SK-N-SH (cell line): ENCODE measurements at regions not wholly inside any gene's neighbourhood (a gene's known extent, or its start where the extent isn't known, plus 50 kb on each side); places are given as distances from the start of the nearest gene placed in this dataset.

Experiments used
- CTCF ChIA-PET: fragments of 300-600, 350-600 bp; formaldehyde crosslinking; extraction: SDS; loops from one replicate; lab custom pipeline; 2021; lab: Yijun Ruan, JAX
- POLR2A ChIA-PET: fragments of 350-600 bp; sonication (Branson Sonifier 250); formaldehyde crosslinking; extraction: SDS; loops from one replicate; lab custom pipeline; 2020; ENCODE audit warnings: antibody characterized with exemption, inconsistent platforms; lab: Yijun Ruan, JAX
- DNase-seq: peaks from one replicate; pipeline ENCODE4 v3.0.0; 2012
- H2AFZ ChIP-seq: fragments of 200-600 bp; sonication (generic); 2 replicates; pipeline ENCODE4 v1.8.1; 2016; ENCODE audit warnings: antibody characterized with exemption, mild to moderate bottlenecking, low read depth
- H3F3A ChIP-seq: fragments of 200-600 bp; sonication (generic); replicated peaks from 2 replicates; pipeline ENCODE3; 2016; ENCODE audit warnings: antibody characterized with exemption, mild to moderate bottlenecking; ENCODE audit not compliant: insufficient read depth
- H3K27ac ChIP-seq, 2 experiments: fragments of 200-500 bp in 1 of 2; fragments of 200-600 bp in 1 of 2; sonication (Bioruptor generic) in 1 of 2; sonication (generic), shearing (Covaris generic) in 1 of 2; 2 replicates each; pipeline versions ENCODE4 v1.5.1 to v1.6.1; 2014 to 2016; ENCODE audit warnings: low read depth in 2 of 2, inconsistent platforms in 1 of 2, low read length in 1 of 2, mild to moderate bottlenecking in 1 of 2, mixed read lengths in 1 of 2
- H3K27me3 ChIP-seq: fragments of 200-600 bp; sonication (generic), shearing (Covaris generic); 2 replicates; pipeline ENCODE4 v1.6.1; 2016; ENCODE audit warnings: mixed run types; ENCODE audit not compliant: insufficient read depth
- H3K36me3 ChIP-seq, 2 experiments: fragments of 200-500 bp in 1 of 2; fragments of 200-600 bp in 1 of 2; sonication (Bioruptor generic) in 1 of 2; sonication (generic) in 1 of 2; replicated peaks in 1 of 2; 2 replicates each; pipeline versions ENCODE3 to v1.5.1; 2014 to 2016; ENCODE audit warnings: low read length in 1 of 2, mild to moderate bottlenecking in 1 of 2; ENCODE audit not compliant: insufficient read depth in 2 of 2, control insufficient read depth in 1 of 2
- H3K4me1 ChIP-seq, 2 experiments: fragments of 200-500 bp in 1 of 2; fragments of 200-600 bp in 1 of 2; sonication (Bioruptor generic) in 1 of 2; sonication (generic), shearing (Covaris generic) in 1 of 2; 2 replicates each; pipeline versions ENCODE4 v1.5.1 to v1.6.1; 2014 to 2016; ENCODE audit warnings: low read depth in 1 of 2, low read length in 1 of 2, mixed run types in 1 of 2; ENCODE audit not compliant: insufficient read depth in 2 of 2, control insufficient read depth in 1 of 2
- H3K4me2 ChIP-seq: fragments of 200-600 bp; sonication (generic), shearing (Covaris generic); 2 replicates; pipeline ENCODE4 v1.6.1; 2017; ENCODE audit warnings: mixed run types
- H3K4me3 ChIP-seq, 2 experiments: fragments of 200-500 bp in 1 of 2; fragments of 200-600 bp in 1 of 2; sonication (Bioruptor generic) in 1 of 2; sonication (generic), shearing (Covaris generic) in 1 of 2; 2 replicates each; pipeline versions ENCODE4 v1.5.1 to v1.8.1; 2014 to 2016; ENCODE audit warnings: low read depth in 2 of 2, inconsistent platforms in 1 of 2, low read length in 1 of 2, mild to moderate bottlenecking in 1 of 2, mixed read lengths in 1 of 2, moderate library complexity in 1 of 2
- H3K79me2 ChIP-seq: fragments of 200-600 bp; sonication (generic); 2 replicates; pipeline ENCODE4 v1.8.1; 2017; ENCODE audit warnings: mild to moderate bottlenecking; ENCODE audit not compliant: insufficient read depth
- H3K9ac ChIP-seq: fragments of 200-600 bp; sonication (generic); 2 replicates; pipeline ENCODE4 v1.6.1; 2017; ENCODE audit warnings: mixed run types
- H3K9me2 ChIP-seq: fragments of 200-600 bp; sonication (generic); 2 replicates; pipeline ENCODE4 v1.6.1; 2017; ENCODE audit warnings: mixed run types
- H3K9me3 ChIP-seq: fragments of 200-600 bp; sonication (generic); 2 replicates; pipeline ENCODE4 v1.6.1; 2017; ENCODE audit warnings: mixed run types, mild to moderate bottlenecking, moderate library complexity
- H4K20me1 ChIP-seq: fragments of 200-600 bp; sonication (generic); 2 replicates; pipeline ENCODE4 v1.6.1; 2017; ENCODE audit warnings: mild to moderate bottlenecking, mixed run types; ENCODE audit not compliant: insufficient read depth
- EZH2phosphoT487 ChIP-seq: fragments of 200-600 bp; sonication (generic); IDR thresholded peaks from 2 replicates; pipeline ENCODE4 v1.6.1; 2017; ENCODE audit warnings: low read depth, mixed run types, mild to moderate bottlenecking, antibody characterized with exemption, moderate library complexity, borderline replicate concordance
- FOXM1 ChIP-seq: IDR thresholded peaks from 2 replicates; pipeline ENCODE4 v1.4.0; 2012; ENCODE audit warnings: low read depth, mild to moderate bottlenecking
- GABPA ChIP-seq: IDR thresholded peaks from 2 replicates; pipeline ENCODE4 v1.4.0; 2012; ENCODE audit warnings: low read depth, mild to moderate bottlenecking
- GATA2 ChIP-seq: sonication (generic); formaldehyde crosslinking; IDR thresholded peaks from 2 replicates; pipeline ENCODE4 v1.5.0; 2020; ENCODE audit warnings: mild to moderate bottlenecking, missing genetic modification reagents
- MXI1 ChIP-seq: IDR thresholded peaks from 2 replicates; pipeline ENCODE4 v1.6.1; 2012; ENCODE audit warnings: mild to moderate bottlenecking, low read depth, low read length, improper control_type of control experiment
- NRF1 ChIP-seq: IDR thresholded peaks from 2 replicates; pipeline ENCODE4 v1.6.1; 2012; ENCODE audit warnings: low read depth, mild to moderate bottlenecking, low read length
- POLR2AphosphoS5 ChIP-seq: IDR thresholded peaks from 2 replicates; pipeline ENCODE4 v1.6.1; 2012; ENCODE audit warnings: low read depth, low read length
- RAD21 ChIP-seq: IDR thresholded peaks from 2 replicates; pipeline ENCODE4 v1.6.1; 2012; ENCODE audit warnings: mild to moderate bottlenecking, low read length
- RCOR1 ChIP-seq: fragments of 150-350 bp; IDR thresholded peaks from 2 replicates; pipeline ENCODE4 v1.6.1; 2017; ENCODE audit warnings: antibody characterized with exemption, low read length
- SIN3A ChIP-seq: IDR thresholded peaks from 2 replicates; pipeline ENCODE4 v1.6.1; 2012; ENCODE audit warnings: low read depth, mild to moderate bottlenecking, low read length, moderate library complexity, borderline replicate concordance
- SMC3 ChIP-seq: IDR thresholded peaks from 2 replicates; pipeline ENCODE4 v1.6.1; 2012; ENCODE audit warnings: low read depth, low read length, improper control_type of control experiment
- TCF12 ChIP-seq: IDR thresholded peaks from 2 replicates; pipeline ENCODE4 v1.4.0; 2012
- TEAD4 ChIP-seq: IDR thresholded peaks from 2 replicates; pipeline ENCODE4 v1.4.0; 2012; ENCODE audit warnings: mild to moderate bottlenecking, borderline replicate concordance; ENCODE audit not compliant: insufficient read depth
- YY1 ChIP-seq: IDR thresholded peaks from 2 replicates; pipeline ENCODE4 v1.4.0; 2012; ENCODE audit warnings: low read depth, mild to moderate bottlenecking
- WGBS: methylation state at CpG from one replicate; pipeline ENCODE4 v1.1.6; 2017; ENCODE audit warnings: low lambda C conversion rate; 5-methylcytosine and 5-hydroxymethylcytosine counted together
- TF ChIP-seq, protein P1 (sequence below): fragments of 200-600 bp; sonication (generic); IDR thresholded peaks from 2 replicates; pipeline ENCODE4 v1.6.1; 2017; ENCODE audit warnings: antibody characterized with exemption, mild to moderate bottlenecking, moderate library complexity
- TF ChIP-seq, protein P2 (sequence below): fragments of 150-350 bp; IDR thresholded peaks from 2 replicates; pipeline ENCODE4 v1.6.1; 2016; ENCODE audit warnings: mild to moderate bottlenecking, low read depth, low read length
- TF ChIP-seq, protein P3 (sequence below): IDR thresholded peaks from 2 replicates; pipeline ENCODE4 v1.4.0; 2012; ENCODE audit warnings: low read depth
- TF ChIP-seq, protein P4 (sequence below): IDR thresholded peaks from 2 replicates; pipeline ENCODE4 v1.4.0; 2012; ENCODE audit warnings: low read depth, borderline replicate concordance
- TF ChIP-seq, protein P5 (sequence below): IDR thresholded peaks from 2 replicates; pipeline ENCODE4; 2012

DNA sequence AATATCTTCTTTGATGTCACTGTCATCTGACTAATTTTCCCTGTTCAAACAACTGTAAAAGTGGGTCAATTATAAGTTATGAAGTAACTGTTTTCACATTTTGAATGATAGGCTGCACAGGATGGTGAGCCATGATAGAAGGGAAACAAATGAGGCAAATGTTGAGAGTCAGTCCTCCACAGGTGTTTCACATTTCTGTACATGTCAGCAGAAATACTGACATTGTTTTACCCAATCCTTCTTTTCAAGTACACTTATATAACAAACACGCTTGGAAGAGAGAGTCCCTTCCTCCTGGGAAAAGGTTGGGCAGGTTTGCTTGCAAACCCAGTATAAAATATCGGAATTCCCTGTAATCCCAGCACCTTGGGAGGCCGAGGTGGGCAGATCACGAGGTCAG is 1251.5 kb downstream of the SLC16A7 start:
- CTCF ChIA-PET: no interaction called here
- POLR2A ChIA-PET: no interaction called here

More for the DNA sequence above, 1251.5 kb downstream of the SLC16A7 start:
- Histone ChIP-seq H3K36me3 (no peaks in the 10 kb centered on the region), H3K4me2 (no peak overlapping the region), H2AFZ (no peak overlapping the region), H3K4me3 (no peak overlapping the region), H3K9me2 (no peaks in the 10 kb centered on the region), H3K27ac (no peak overlapping the region), H4K20me1 (no peaks in the 10 kb centered on the region), H3K4me1 (no peaks in the 10 kb centered on the region), H3K79me2 (no peaks in the 10 kb centered on the region), H3K27me3 (no peaks in the 10 kb centered on the region), H3K9me3 (no peaks in the 10 kb centered on the region), H3K9ac (no peak overlapping the region), H3F3A (no peaks in the 10 kb centered on the region)
- TF ChIP-seq, protein P1, sequence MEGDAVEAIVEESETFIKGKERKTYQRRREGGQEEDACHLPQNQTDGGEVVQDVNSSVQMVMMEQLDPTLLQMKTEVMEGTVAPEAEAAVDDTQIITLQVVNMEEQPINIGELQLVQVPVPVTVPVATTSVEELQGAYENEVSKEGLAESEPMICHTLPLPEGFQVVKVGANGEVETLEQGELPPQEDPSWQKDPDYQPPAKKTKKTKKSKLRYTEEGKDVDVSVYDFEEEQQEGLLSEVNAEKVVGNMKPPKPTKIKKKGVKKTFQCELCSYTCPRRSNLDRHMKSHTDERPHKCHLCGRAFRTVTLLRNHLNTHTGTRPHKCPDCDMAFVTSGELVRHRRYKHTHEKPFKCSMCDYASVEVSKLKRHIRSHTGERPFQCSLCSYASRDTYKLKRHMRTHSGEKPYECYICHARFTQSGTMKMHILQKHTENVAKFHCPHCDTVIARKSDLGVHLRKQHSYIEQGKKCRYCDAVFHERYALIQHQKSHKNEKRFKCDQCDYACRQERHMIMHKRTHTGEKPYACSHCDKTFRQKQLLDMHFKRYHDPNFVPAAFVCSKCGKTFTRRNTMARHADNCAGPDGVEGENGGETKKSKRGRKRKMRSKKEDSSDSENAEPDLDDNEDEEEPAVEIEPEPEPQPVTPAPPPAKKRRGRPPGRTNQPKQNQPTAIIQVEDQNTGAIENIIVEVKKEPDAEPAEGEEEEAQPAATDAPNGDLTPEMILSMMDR: no peak
- TF ChIP-seq RAD21 (no peak), YY1 (no peak), EZH2phosphoT487 (no peak), NRF1 (no peak), TEAD4 (no peak), GATA2 (no peak), SIN3A (no peak), GABPA (no peak), TCF12 (no peak), FOXM1 (no peak), MXI1 (no peak), RCOR1 (no peak), SMC3 (no peak), POLR2AphosphoS5 (no peak)
- TF ChIP-seq, protein P2, sequence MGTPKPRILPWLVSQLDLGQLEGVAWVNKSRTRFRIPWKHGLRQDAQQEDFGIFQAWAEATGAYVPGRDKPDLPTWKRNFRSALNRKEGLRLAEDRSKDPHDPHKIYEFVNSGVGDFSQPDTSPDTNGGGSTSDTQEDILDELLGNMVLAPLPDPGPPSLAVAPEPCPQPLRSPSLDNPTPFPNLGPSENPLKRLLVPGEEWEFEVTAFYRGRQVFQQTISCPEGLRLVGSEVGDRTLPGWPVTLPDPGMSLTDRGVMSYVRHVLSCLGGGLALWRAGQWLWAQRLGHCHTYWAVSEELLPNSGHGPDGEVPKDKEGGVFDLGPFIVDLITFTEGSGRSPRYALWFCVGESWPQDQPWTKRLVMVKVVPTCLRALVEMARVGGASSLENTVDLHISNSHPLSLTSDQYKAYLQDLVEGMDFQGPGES: no peak
- TF ChIP-seq, protein P3, sequence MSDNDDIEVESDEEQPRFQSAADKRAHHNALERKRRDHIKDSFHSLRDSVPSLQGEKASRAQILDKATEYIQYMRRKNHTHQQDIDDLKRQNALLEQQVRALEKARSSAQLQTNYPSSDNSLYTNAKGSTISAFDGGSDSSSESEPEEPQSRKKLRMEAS: no peak
- TF ChIP-seq, protein P4, sequence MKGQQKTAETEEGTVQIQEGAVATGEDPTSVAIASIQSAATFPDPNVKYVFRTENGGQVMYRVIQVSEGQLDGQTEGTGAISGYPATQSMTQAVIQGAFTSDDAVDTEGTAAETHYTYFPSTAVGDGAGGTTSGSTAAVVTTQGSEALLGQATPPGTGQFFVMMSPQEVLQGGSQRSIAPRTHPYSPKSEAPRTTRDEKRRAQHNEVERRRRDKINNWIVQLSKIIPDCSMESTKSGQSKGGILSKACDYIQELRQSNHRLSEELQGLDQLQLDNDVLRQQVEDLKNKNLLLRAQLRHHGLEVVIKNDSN: no peak
- TF ChIP-seq, protein P5, sequence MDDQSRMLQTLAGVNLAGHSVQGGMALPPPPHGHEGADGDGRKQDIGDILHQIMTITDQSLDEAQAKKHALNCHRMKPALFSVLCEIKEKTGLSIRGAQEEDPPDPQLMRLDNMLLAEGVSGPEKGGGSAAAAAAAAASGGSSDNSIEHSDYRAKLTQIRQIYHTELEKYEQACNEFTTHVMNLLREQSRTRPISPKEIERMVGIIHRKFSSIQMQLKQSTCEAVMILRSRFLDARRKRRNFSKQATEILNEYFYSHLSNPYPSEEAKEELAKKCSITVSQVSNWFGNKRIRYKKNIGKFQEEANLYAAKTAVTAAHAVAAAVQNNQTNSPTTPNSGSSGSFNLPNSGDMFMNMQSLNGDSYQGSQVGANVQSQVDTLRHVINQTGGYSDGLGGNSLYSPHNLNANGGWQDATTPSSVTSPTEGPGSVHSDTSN: no peak
- no peak for DNase-seq
- 0% methylated on average over 4 of the region's 4 CpGs for WGBS
